Panc1 (cell line): ENCODE measurements at regions not wholly inside any gene's neighbourhood (a gene's known extent, or its start where the extent isn't known, plus 50 kb on each side); places are given as distances from the start of the nearest gene placed in this dataset.

Source experiments
- ATAC-seq: fragments of 200-7000 bp; cut with Tn5 transposase; 2 replicates; pipeline ENCODE4 v1.9.1; 2020; ENCODE audit warnings: mild to moderate bottlenecking, moderate library complexity
- BruUV-seq: library from RNA; stranded (reverse); fragments of 400-500 nt; replicated peaks from 2 replicates; lab custom pipeline; 2021; lab: Mats Ljungman, UMichigan
- CTCF ChIA-PET: fragments of 300-600 bp; sonication (Branson Sonifier 250); formaldehyde crosslinking; loops from one replicate; lab custom pipeline; 2022; ENCODE audit warnings: antibody characterized with exemption; lab: Charles Lee
- POLR2A ChIA-PET: fragments of 300-600 bp; sonication (Branson Sonifier 250); formaldehyde crosslinking; loops from one replicate; lab custom pipeline; 2022; ENCODE audit warnings: antibody characterized with exemption; lab: Charles Lee
- DNase-seq: peaks from one replicate; pipeline ENCODE4 v3.0.0-alpha.2; 2010; ENCODE audit warnings: low read depth, low spot score
- H3K27ac ChIP-seq: 2 replicates; pipeline ENCODE4 v1.5.1; 2011; ENCODE audit warnings: mild to moderate bottlenecking, low read length, inconsistent platforms
- H3K27me3 ChIP-seq: fragments of 200-500 bp; sonication (Bioruptor generic); 2 replicates; pipeline ENCODE4 v1.6.0; 2014; ENCODE audit warnings: low read length, inconsistent platforms; ENCODE audit not compliant: control insufficient read depth, insufficient read depth
- H3K36me3 ChIP-seq: fragments of 200-500 bp; sonication (Bioruptor generic); 2 replicates; pipeline ENCODE4 v1.5.1; 2014; ENCODE audit warnings: inconsistent platforms, mild to moderate bottlenecking, low read length, moderate library complexity; ENCODE audit not compliant: control insufficient read depth, insufficient read depth
- H3K4me1 ChIP-seq: 2 replicates; pipeline ENCODE4 v1.5.1; 2011; ENCODE audit warnings: inconsistent platforms, mild to moderate bottlenecking, low read length, moderate library complexity; ENCODE audit not compliant: control insufficient read depth, insufficient read depth
- H3K4me3 ChIP-seq, 2 experiments: 2 replicates each; pipeline ENCODE4 v1.5.1; 2011 to 2012; ENCODE audit warnings: low read depth in 2 of 2, low read length in 2 of 2, mild to moderate bottlenecking in 2 of 2, inconsistent platforms in 1 of 2, moderate library complexity in 1 of 2
- H3K9me3 ChIP-seq: fragments of 200-500 bp; sonication (Bioruptor generic); 2 replicates; pipeline ENCODE4 v1.5.1; 2014; ENCODE audit warnings: low read depth, mild to moderate bottlenecking, inconsistent platforms, low read length, moderate library complexity; ENCODE audit not compliant: control insufficient read depth, insufficient read depth
- POLR2AphosphoS5 ChIP-seq: IDR thresholded peaks from 2 replicates; pipeline ENCODE4 v1.6.1; 2012; ENCODE audit warnings: mild to moderate bottlenecking, low read depth, low read length, moderate library complexity
- SIN3A ChIP-seq: IDR thresholded peaks from 2 replicates; pipeline ENCODE4 v1.6.1; 2012; ENCODE audit warnings: low read depth, mild to moderate bottlenecking, low read length, moderate library complexity, borderline replicate concordance; ENCODE audit not compliant: insufficient read depth
- TCF7L2 ChIP-seq: IDR thresholded peaks from 2 replicates; pipeline ENCODE4 v1.6.1; 2011; ENCODE audit warnings: mild to moderate bottlenecking, low read depth, low read length, inconsistent platforms
- in situ Hi-C: cut with HindIII; loops from 2 replicates; pipeline ENCODE4 v1.10.0; 2016; ENCODE audit warnings: low sequenced_read_pairs, low pct_unique_long_range_greater_than_20kb
- intact Hi-C: fragments of 100-400 bp; cut with micrococcal nuclease; formaldehyde crosslinking; loops from one replicate; pipeline ENCODE4 v1.10.0; 2022; ENCODE audit not compliant: unreplicated experiment
- TF ChIP-seq, protein P1 (sequence below), 2 experiments: IDR thresholded peaks; 2 replicates each; pipeline ENCODE4 v1.6.1; 2011 to 2012; ENCODE audit warnings: low read depth in 2 of 2, control low read depth in 1 of 2, low read length in 1 of 2, mild to moderate bottlenecking in 1 of 2, moderate library complexity in 1 of 2; ENCODE audit not compliant: insufficient read depth in 1 of 2
- TF ChIP-seq, protein P2 (sequence below): fragments of 450-650 bp; IDR thresholded peaks from 2 replicates; pipeline ENCODE4 v1.5.1; 2017; ENCODE audit warnings: mild to moderate bottlenecking

DNA sequence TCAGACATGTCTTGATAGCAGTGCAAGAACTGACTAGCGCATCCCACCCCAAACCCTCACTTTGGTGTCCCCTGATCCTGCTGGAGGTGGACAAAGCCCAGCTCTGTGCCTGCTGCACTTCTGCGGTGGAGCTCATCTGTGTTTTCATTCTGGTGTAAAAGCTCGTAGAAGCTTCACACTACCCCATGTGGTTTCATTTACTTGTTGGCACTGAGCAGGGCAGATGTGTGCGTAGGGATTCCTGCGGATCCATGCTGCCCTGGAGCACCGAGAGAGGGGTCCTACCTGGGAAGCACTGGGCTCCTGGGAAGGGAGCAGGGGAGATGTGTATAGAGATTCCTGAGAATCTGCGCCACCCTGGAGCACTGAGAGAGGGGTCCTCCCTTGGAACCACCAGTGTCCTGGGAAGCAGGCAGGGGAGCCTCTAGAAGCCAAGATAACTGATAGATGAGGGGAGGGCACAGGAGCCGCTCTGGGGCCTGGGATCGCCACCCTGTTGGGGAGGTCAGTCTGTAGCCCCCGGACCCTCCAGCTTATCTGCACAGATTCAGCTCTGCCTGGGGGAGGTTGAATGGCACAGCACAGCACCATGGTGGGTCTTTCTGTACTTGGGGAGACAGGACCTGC is 106.9 kb upstream of the OTOS start:
- no peaks in the 10 kb centered on the region for H3K9me3 ChIP-seq
- intact Hi-C loops (no loop called here), in situ Hi-C loops (no loop called here)
- ATAC-seq (no peak), DNase-seq (no peak)
- ChIA-PET POLR2A (no interaction called here), CTCF (no interaction called here)
- BruUV-seq, result no TSS peak
- no peak overlapping the region for H3K27ac ChIP-seq
- 0 out of 2 replicates have a peak, but pooled peaks cover 2% of the 10 kb centered on the region for H3K27me3 ChIP-seq
- peaks cover 13% of the 10 kb centered on the region for H3K4me1 ChIP-seq
- H3K36me3 ChIP-seq, result no peaks in the 10 kb centered on the region
- no peak overlapping the region for H3K4me3 ChIP-seq
- TF ChIP-seq, protein P1, sequence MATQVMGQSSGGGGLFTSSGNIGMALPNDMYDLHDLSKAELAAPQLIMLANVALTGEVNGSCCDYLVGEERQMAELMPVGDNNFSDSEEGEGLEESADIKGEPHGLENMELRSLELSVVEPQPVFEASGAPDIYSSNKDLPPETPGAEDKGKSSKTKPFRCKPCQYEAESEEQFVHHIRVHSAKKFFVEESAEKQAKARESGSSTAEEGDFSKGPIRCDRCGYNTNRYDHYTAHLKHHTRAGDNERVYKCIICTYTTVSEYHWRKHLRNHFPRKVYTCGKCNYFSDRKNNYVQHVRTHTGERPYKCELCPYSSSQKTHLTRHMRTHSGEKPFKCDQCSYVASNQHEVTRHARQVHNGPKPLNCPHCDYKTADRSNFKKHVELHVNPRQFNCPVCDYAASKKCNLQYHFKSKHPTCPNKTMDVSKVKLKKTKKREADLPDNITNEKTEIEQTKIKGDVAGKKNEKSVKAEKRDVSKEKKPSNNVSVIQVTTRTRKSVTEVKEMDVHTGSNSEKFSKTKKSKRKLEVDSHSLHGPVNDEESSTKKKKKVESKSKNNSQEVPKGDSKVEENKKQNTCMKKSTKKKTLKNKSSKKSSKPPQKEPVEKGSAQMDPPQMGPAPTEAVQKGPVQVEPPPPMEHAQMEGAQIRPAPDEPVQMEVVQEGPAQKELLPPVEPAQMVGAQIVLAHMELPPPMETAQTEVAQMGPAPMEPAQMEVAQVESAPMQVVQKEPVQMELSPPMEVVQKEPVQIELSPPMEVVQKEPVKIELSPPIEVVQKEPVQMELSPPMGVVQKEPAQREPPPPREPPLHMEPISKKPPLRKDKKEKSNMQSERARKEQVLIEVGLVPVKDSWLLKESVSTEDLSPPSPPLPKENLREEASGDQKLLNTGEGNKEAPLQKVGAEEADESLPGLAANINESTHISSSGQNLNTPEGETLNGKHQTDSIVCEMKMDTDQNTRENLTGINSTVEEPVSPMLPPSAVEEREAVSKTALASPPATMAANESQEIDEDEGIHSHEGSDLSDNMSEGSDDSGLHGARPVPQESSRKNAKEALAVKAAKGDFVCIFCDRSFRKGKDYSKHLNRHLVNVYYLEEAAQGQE (IDR thresholded peaks at IDR 0.05; ENCODE audit: insufficient read depth in 1 of 2, low read depth in 2 of 2, low read length in 1 of 2), result no peak
- TF ChIP-seq SIN3A, result no peak
- TF ChIP-seq TCF7L2, result no peak
- no peak for TF ChIP-seq POLR2AphosphoS5
- TF ChIP-seq, protein P2, sequence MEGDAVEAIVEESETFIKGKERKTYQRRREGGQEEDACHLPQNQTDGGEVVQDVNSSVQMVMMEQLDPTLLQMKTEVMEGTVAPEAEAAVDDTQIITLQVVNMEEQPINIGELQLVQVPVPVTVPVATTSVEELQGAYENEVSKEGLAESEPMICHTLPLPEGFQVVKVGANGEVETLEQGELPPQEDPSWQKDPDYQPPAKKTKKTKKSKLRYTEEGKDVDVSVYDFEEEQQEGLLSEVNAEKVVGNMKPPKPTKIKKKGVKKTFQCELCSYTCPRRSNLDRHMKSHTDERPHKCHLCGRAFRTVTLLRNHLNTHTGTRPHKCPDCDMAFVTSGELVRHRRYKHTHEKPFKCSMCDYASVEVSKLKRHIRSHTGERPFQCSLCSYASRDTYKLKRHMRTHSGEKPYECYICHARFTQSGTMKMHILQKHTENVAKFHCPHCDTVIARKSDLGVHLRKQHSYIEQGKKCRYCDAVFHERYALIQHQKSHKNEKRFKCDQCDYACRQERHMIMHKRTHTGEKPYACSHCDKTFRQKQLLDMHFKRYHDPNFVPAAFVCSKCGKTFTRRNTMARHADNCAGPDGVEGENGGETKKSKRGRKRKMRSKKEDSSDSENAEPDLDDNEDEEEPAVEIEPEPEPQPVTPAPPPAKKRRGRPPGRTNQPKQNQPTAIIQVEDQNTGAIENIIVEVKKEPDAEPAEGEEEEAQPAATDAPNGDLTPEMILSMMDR, result no peak

DNA sequence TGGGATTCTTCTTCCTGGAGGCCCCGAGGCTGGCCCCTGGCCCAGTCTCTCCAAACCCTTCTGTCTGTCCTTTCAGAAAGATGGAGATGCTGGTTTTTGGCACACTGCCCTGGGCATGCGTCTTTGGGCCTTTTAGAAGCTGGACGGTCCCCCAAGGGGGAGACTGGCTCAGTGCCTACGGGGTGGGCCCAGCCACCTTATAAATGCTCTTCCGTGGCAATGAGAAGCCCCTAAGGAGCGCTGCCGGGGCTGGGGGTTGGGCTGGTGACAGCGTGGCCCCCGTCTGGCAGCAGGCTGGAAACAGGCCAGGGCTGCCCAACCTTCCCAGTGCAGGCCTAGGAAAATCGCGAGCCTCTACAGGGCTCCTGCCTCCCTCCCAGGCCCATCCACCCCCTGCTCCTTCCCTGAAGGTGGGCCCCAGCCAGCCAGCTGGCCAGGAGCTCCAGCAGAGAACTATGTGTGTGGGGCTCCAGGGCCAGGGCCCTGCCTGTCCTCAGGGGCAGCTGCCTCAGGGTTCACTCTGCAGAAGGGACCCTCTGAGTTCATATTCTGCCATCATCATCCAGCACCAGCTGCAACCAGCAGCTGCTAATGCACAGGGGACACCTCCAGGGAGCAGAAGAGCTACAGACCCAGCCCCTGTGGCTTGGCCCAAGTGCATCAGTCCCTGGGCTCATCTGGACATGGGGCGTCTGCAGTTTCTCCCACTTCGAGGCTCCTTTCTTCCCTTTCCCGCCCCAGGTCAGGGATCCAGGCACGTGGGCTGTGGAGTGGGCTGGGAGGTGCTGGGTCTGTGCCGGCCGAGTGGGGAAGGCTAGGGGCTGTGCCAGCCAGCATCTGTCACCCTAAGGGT is 107.6 kb upstream of the OTOS start:
- TF ChIP-seq SIN3A, result no peak
- DNase-seq (no peak), ATAC-seq (no peak)
- Histone ChIP-seq H3K9me3 (no peaks in the 10 kb centered on the region), H3K4me1 (peaks cover 13% of the 10 kb centered on the region), H3K27ac (no peak overlapping the region), H3K4me3 (no peak overlapping the region), H3K27me3 (0 out of 2 replicates have a peak, but pooled peaks cover 2% of the 10 kb centered on the region), H3K36me3 (no peaks in the 10 kb centered on the region)
- CTCF ChIA-PET, result interaction anchor here (0.6 kb wide), 2 partner anchors 95 to 139 kb away, joined by 3 read pairs; no protein-coding TSS in a partner anchor
- no TSS peak for BruUV-seq
- POLR2A ChIA-PET, result no interaction called here
- in situ Hi-C loops, result no loop called here
- intact Hi-C loops, result no loop called here
